ENCODE measurements at regions not wholly inside any gene's neighbourhood (a gene's known extent, or its start where the extent isn't known, plus 50 kb on each side); places are given as distances from the start of the nearest gene placed in this dataset.

DNA sequence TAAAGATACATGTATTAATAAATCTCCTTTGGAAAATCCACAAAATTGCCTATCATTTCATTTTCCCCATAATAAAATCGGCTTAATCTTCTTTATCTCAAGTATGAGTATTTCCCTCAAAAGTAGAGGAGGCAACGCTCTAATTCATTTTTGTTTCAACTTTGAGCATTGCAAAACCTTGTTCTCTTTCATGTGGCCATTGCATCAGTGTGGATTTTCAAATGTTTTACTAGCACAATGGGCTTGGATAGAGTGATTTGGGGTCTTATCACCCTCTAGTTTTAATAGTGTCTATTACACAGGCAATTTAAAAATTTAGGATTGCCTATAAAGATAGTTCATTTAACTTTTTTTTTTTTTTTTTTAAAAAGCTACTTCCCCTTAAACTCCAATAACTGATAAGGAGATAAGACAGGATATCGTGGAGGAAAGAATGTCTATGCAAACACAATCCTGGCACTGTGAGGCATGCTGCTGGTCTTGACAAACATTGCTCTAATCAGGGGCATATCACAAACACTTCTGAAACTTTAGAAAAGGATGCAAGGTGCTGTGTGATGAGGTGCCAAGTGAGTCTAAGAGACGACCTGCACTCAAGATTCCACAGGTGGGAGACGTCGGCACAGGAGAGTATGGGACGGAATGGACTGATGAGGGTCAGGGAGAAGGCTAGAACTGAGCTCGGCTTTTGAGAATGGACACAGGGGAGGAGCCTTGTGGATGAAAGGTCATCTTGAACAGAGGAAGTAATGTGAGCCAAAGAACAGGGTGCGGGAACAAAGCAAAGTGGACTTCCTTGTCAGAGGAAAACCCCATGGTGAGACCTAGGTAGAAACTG, 199.7 kb downstream of the IRS2 start:
- TF ChIP-seq, protein P1, sequence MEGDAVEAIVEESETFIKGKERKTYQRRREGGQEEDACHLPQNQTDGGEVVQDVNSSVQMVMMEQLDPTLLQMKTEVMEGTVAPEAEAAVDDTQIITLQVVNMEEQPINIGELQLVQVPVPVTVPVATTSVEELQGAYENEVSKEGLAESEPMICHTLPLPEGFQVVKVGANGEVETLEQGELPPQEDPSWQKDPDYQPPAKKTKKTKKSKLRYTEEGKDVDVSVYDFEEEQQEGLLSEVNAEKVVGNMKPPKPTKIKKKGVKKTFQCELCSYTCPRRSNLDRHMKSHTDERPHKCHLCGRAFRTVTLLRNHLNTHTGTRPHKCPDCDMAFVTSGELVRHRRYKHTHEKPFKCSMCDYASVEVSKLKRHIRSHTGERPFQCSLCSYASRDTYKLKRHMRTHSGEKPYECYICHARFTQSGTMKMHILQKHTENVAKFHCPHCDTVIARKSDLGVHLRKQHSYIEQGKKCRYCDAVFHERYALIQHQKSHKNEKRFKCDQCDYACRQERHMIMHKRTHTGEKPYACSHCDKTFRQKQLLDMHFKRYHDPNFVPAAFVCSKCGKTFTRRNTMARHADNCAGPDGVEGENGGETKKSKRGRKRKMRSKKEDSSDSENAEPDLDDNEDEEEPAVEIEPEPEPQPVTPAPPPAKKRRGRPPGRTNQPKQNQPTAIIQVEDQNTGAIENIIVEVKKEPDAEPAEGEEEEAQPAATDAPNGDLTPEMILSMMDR (IDR thresholded peaks at IDR 0.05) = no peak
- TF ChIP-seq POLR2A (IDR thresholded peaks at IDR 0.05) (no peak), EP300 (IDR thresholded peaks at IDR 0.05) (no peak)
